Endothelial cell of umbilical vein (primary cell): ENCODE measurements at regions not wholly inside any gene's neighbourhood (a gene's known extent, or its start where the extent isn't known, plus 50 kb on each side); places are given as distances from the start of the nearest gene placed in this dataset.

Experiments
- BruUV-seq: library from RNA; stranded (reverse); fragments of 400-500 nt; replicated peaks from 2 replicates; lab custom pipeline; 2021; lab: Mats Ljungman, UMichigan
- CTCF ChIA-PET: fragments of 300-600, 350-600 bp; sonication (Branson Sonifier 250); formaldehyde crosslinking; loops from one replicate; lab custom pipeline; 2021; ENCODE audit warnings: antibody characterized with exemption, inconsistent platforms; lab: Charles Lee
- POLR2A ChIA-PET: fragments of 300-600, 350-600 bp; sonication (Branson Sonifier 250); formaldehyde crosslinking; loops from one replicate; lab custom pipeline; 2021; ENCODE audit warnings: antibody characterized with exemption, inconsistent platforms; lab: Charles Lee
- DNase-seq: peaks from one replicate; pipeline ENCODE4 v3.0.0-alpha.2; 2011; ENCODE audit warnings: low read depth, low spot score
- FAIRE-seq: peaks from 2 replicates; lab custom pipeline; 2011; peaks lifted over from hg19 to GRCh38; lab: Jason Lieb, UNC
- H2AFZ ChIP-seq: 2 replicates; pipeline ENCODE4 v1.6.0; 2012; ENCODE audit warnings: low read depth, low read length, control low read depth, inconsistent platforms
- H3K27ac ChIP-seq: 2 replicates; pipeline ENCODE4 v1.5.1; 2011; ENCODE audit warnings: low read depth, mild to moderate bottlenecking, control low read depth, low read length, moderate library complexity; ENCODE audit not compliant: insufficient read depth
- H3K27me3 ChIP-seq, 2 experiments: 2 replicates each; pipeline versions ENCODE4 v1.6.0 to v1.6.1; 2011; ENCODE audit warnings: low read length in 2 of 2, mixed read lengths in 1 of 2; ENCODE audit not compliant: control insufficient read depth in 2 of 2, insufficient read depth in 2 of 2
- H3K36me3 ChIP-seq, 2 experiments: 2 replicates in 1 of 2; 3 replicates in 1 of 2; pipeline ENCODE4 v1.5.1; 2011; ENCODE audit warnings: low read length in 2 of 2, mild to moderate bottlenecking in 1 of 2, moderate library complexity in 1 of 2; ENCODE audit not compliant: control insufficient read depth in 2 of 2, insufficient read depth in 2 of 2; ENCODE audit errors: extremely low read depth in 1 of 2
- H3K4me1 ChIP-seq: 3 replicates; pipeline ENCODE4 v1.5.1; 2011; ENCODE audit warnings: mild to moderate bottlenecking, low read length; ENCODE audit not compliant: control insufficient read depth, insufficient read depth; ENCODE audit errors: extremely low read depth
- H3K4me2 ChIP-seq: 2 replicates; pipeline ENCODE4 v1.6.1; 2011; ENCODE audit warnings: low read length, control low read depth, mixed read lengths; ENCODE audit not compliant: insufficient read depth
- H3K4me3 ChIP-seq, 3 experiments: fragments of 200-600 bp in 1 of 3; sonication (generic), shearing (Covaris generic) in 1 of 3; replicated peaks in 1 of 3; 2 replicates each; pipeline ENCODE4 v1.5.1; 2011 to 2016; ENCODE audit warnings: control low read depth in 3 of 3, low read length in 3 of 3, mild to moderate bottlenecking in 2 of 3, inconsistent platforms in 1 of 3, low read depth in 1 of 3, moderate library complexity in 1 of 3; ENCODE audit not compliant: insufficient read depth in 1 of 3
- H3K79me2 ChIP-seq: 2 replicates; pipeline ENCODE4 v1.6.0; 2012; ENCODE audit warnings: low read length, inconsistent platforms; ENCODE audit not compliant: control insufficient read depth, insufficient read depth
- H3K9ac ChIP-seq: replicated peaks from 2 replicates; pipeline ENCODE3; 2011; ENCODE audit warnings: low read length, control low read depth; ENCODE audit not compliant: insufficient read depth; ENCODE audit errors: extremely low read depth
- H3K9me1 ChIP-seq: replicated peaks from 3 replicates; pipeline ENCODE4 v1.6.0; 2011; ENCODE audit warnings: mild to moderate bottlenecking, low read length; ENCODE audit not compliant: control insufficient read depth, insufficient read depth; ENCODE audit errors: extremely low read depth
- H3K9me3 ChIP-seq: replicated peaks from 2 replicates; pipeline ENCODE4 v1.5.1; 2012; ENCODE audit warnings: low read length, inconsistent platforms; ENCODE audit not compliant: control insufficient read depth, insufficient read depth
- H4K20me1 ChIP-seq: replicated peaks from 2 replicates; pipeline ENCODE3; 2011; ENCODE audit warnings: mild to moderate bottlenecking, low read length; ENCODE audit not compliant: control insufficient read depth, insufficient read depth; ENCODE audit errors: extremely low read depth
- CTCF ChIP-seq, 2 donors: IDR thresholded peaks; 1 replicate in 1 of 2; 2 replicates in 1 of 2; pipeline ENCODE4 v1.5.1; 2011; ENCODE audit warnings: low read length in 2 of 2, mild to moderate bottlenecking in 2 of 2, moderate library complexity in 2 of 2, control low read depth in 1 of 2, inconsistent platforms in 1 of 2, low read depth in 1 of 2; ENCODE audit not compliant: insufficient read depth in 1 of 2; ENCODE audit errors: extremely low read depth in 1 of 2
- EZH2 ChIP-seq: IDR thresholded peaks from 2 replicates; pipeline ENCODE4 v1.6.1; 2012; ENCODE audit warnings: borderline replicate concordance, low read depth, mild to moderate bottlenecking, moderate library complexity, low read length, inconsistent platforms; ENCODE audit not compliant: severe bottlenecking
- FOS ChIP-seq: IDR thresholded peaks from 2 replicates; pipeline ENCODE4 v1.6.1; 2011; ENCODE audit warnings: mild to moderate bottlenecking, low read length, moderate library complexity, borderline replicate concordance; ENCODE audit not compliant: insufficient read depth
- GATA2 ChIP-seq: IDR thresholded peaks from 2 replicates; pipeline ENCODE4 v1.7.0; 2011; ENCODE audit warnings: low read depth, mild to moderate bottlenecking, moderate library complexity, mixed read lengths, low read length; ENCODE audit not compliant: insufficient read length, insufficient read depth
- JUN ChIP-seq: IDR thresholded peaks from 2 replicates; pipeline ENCODE4 v1.6.1; 2011; ENCODE audit warnings: borderline replicate concordance, low read depth; ENCODE audit not compliant: insufficient read length, insufficient read depth
- MAX ChIP-seq: IDR thresholded peaks from 2 replicates; pipeline ENCODE4 v1.6.1; 2011; ENCODE audit not compliant: insufficient read depth, insufficient read length
- MYC ChIP-seq: IDR thresholded peaks from one replicate; pipeline ENCODE4 v1.6.1; 2011; ENCODE audit warnings: mild to moderate bottlenecking, low read depth, low read length
- POLR2A ChIP-seq: IDR thresholded peaks from 2 replicates; pipeline ENCODE4 v1.6.1; 2012; ENCODE audit warnings: low read depth, mild to moderate bottlenecking, control low read depth, low read length
- POLR2AphosphoS5 ChIP-seq: IDR thresholded peaks from 2 replicates; pipeline ENCODE4 v1.6.1; 2012; ENCODE audit warnings: low read depth, mild to moderate bottlenecking, control low read depth, low read length, moderate library complexity; ENCODE audit not compliant: insufficient read depth
- dilution Hi-C: fragments of 300-500 bp; cut with MboI; formaldehyde crosslinking; loops from one replicate; pipeline ENCODE4 v1.15.0; 2019; ENCODE audit warnings: low sequenced_read_pairs; ENCODE audit not compliant: extremely low pct_ligation_motif_present
- intact Hi-C: fragments of 100-400 bp; cut with micrococcal nuclease; formaldehyde crosslinking; loops from one replicate; pipeline ENCODE4 v1.10.0; 2022

GRCh38 chr22:27391092-27391770, 410.3 kb downstream of the MN1 start:
- Histone ChIP-seq H3K27ac (no peak overlapping the region), H3K4me1 (no peaks in the 10 kb centered on the region), H3K4me3 (no peak overlapping the region), H3K9ac (no peak overlapping the region), H3K9me3 (no peaks in the 10 kb centered on the region), H3K4me2 (no peak overlapping the region), H3K27me3 (peaks cover 2 to 15% of the 10 kb centered on the region in 2 experiments), H4K20me1 (no peaks in the 10 kb centered on the region), H3K79me2 (no peaks in the 10 kb centered on the region), H3K9me1 (no peaks in the 10 kb centered on the region), H3K36me3 (no peaks in the 10 kb centered on the region), H2AFZ (no peak overlapping the region)
- intact Hi-C loops = no loop called here
- no TSS peak for BruUV-seq
- ChIA-PET CTCF (no interaction called here), POLR2A (no interaction called here)
- FAIRE-seq (no peak), DNase-seq (no peak)
- TF ChIP-seq MAX = no peak
- no peak for TF ChIP-seq EZH2
- TF ChIP-seq GATA2 = no peak
- TF ChIP-seq CTCF (IDR thresholded peaks at IDR 0.05; ENCODE audit: extremely low read depth in 1 of 2, insufficient read depth in 1 of 2, low read depth in 1 of 2, low read length in 2 of 2) = no peak
- TF ChIP-seq MYC = no peak
- TF ChIP-seq FOS = no peak
- no peak for TF ChIP-seq JUN
- TF ChIP-seq POLR2A = no peak
- no peak for TF ChIP-seq POLR2AphosphoS5
- dilution Hi-C loops = no loop called here
